HG03342 (cell line): ENCODE measurements at regions not wholly inside any gene's neighbourhood (a gene's known extent, or its start where the extent isn't known, plus 50 kb on each side); places are given as distances from the start of the nearest gene placed in this dataset.
"Not testable (repeated sequence)": the region's sequence is repeated elsewhere in the genome, so short reads cannot be mapped to it uniquely, and the experiment has no call there.

Experiments
- ATAC-seq: cut with Tn5 transposase; IDR thresholded peaks from one replicate; pipeline ENCODE4 v1.9.1; 2021; ENCODE audit warnings: mild to moderate bottlenecking, moderate library complexity; ENCODE audit not compliant: unreplicated experiment

DNA sequence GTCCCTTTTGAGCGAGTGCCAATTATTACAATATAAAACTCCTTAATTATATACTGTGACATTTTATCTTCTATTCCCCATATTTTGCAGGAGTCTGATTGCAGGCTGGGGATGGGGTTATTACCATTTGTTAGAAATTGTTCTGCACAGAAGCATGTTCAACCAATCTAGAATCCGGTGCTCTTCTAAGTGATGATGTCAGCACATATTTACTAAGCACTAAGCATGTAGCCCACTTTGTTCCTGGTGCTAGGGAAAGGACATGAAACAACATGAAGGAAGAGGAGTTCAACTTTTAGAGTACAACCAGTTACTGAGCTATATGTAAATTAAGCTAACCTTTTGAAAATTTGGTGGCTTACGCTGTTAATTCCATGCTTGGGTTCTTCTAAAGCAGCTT lies 52.8 kb upstream of the IL1RAPL2 start:
- ATAC-seq: no peak

DNA sequence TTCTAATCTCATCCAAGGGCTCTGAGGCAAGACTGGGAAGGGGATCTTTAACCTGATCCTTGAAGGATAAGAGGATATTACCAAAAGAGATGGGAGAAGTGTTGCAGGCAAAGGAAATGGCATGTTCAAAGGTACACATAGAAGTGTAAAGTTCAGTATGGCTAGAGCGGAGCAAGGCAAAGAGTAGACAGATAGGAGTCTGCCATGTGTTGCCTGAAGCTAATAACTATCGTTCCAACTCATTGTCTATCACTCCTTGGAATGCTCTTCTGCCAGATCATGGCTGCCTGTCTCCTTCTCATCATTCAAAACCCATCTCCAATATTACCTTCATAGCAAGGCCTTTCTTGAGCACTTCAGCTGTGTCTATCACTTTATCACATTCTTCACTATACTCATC lies 55.2 kb upstream of the IL1RAPL2 start:
- no peak for ATAC-seq

DNA sequence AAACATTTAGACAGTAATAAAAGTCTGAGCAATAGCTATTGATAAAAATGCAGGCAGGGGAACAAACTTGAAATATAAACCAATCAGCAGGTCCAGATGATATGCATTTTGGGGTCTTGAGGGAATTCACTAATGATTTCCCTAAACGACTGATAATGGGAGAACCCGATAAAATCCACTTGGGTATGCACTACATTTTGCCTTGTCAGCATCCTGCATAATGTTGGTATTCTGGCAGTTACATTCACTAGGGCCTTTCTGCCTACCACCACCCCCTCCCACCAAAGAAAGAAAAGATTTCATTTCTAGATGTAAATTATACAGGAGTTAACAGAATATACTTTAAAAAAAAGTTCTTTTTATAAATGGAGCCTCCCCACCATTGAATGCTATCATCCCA lies 63.5 kb upstream of the IL1RAPL2 start:
- ATAC-seq: no peak

DNA sequence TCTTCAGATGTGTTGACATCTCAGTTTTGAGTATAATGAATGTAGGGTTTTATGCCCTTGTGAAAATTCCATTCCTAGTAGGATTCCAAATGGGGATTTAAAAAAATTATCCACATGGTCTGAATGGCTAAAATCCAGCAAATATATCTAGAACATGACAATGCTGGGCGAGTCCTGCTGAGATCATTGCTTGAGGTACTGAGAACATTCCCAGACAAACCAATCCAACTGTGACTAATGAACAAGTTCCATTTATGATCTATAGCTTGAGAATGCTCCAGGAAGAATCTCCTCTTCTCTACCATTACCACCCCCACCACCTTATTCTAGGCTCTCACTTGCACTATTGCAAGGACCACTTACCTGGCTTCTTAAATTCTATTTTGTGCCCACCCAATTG lies 77.2 kb upstream of the IL1RAPL2 start:
- no peak for ATAC-seq

- ATAC-seq: no peak
Observed at GRCh38 chrX:104486691-104487090, 79.3 kb upstream of the IL1RAPL2 start.

GRCh38 chrX:104482757-104483156 lies 83.2 kb upstream of the IL1RAPL2 start:
- no peak for ATAC-seq

- ATAC-seq: no peak
Observed at GRCh38 chrX:104469771-104470170, 96.2 kb upstream of the IL1RAPL2 start.

DNA sequence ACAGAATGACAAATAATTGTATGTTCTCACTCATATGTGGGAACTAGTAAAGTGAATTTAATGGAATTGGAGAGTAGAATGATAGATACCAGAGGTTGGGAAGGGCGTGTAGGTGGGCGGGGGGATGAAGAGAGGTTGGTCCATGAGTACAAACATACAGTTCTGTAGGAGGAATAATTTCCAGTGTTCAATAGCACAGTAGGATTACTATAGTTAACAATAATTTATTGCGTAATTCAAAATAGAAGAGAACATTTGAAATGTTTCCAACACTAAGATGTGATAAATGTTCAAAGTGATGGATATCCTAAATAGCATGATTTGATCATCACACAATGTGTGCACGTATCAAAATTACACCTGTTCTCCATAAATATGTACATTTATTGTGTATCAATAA lies 106.2 kb upstream of the IL1RAPL2 start:
- no peak for ATAC-seq

DNA sequence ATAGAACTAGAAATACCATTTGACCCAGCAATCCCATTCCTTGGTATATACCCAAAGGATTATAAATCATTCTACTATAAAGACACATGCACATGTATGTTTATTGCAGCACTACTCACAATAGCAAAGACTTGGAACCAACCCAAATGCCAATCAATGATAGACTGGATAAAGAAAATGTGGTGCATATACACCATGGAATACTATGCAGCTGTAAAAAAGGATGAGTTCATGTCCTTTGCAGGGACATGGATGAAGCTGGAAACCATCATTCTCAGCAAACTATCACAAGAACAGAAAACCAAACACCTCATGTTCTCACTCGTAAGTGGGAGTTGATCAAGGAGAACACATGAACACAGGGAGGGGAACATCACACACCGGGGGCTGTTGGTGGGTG lies 108.9 kb upstream of the IL1RAPL2 start:
- not testable (repeated sequence) for ATAC-seq

GRCh38 chrX:104450316-104450715 lies 115.7 kb upstream of the IL1RAPL2 start:
- ATAC-seq: no peak

GRCh38 chrX:104445591-104445990 lies 120.4 kb upstream of the IL1RAPL2 start:
- ATAC-seq: no peak

DNA sequence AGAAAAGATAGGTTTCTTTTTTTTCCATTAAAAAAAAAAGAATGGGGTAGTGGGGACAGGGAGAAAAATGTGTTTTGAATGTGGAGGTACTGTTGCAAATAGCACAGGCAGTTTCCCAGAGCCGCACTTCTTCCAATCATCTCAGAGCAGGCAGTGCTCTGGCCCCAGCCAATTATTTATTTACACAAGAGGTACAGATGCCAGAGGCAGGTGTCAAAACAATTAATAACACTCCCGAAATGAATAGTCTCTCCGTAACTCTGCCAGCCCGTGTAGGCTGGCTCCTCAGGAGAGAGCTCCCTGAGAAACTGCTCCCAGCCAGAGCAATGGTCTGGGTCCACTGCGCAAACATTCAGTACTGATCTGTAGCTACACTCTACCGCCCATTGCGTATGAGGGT lies 130.8 kb upstream of the IL1RAPL2 start:
- no peak for ATAC-seq

DNA sequence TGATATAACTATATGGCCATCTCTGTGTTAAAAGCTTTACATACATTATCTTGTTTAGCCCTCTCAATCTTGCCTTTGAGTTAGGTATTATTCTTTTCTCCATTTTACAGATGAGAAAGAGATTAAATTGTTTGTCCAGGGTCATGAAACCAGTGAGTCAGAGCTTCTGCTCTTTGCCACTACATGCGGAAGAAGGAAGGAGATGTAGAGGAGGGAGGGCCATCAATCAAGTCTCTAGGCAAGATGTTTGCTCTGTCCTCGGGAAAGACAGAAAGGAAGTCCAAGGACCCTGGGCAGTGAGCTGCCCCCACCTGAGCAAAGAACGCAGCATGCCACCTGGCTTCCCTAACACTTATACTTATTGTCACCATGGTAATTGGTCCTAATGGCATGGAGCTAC lies 133.7 kb upstream of the IL1RAPL2 start:
- no peak for ATAC-seq

DNA sequence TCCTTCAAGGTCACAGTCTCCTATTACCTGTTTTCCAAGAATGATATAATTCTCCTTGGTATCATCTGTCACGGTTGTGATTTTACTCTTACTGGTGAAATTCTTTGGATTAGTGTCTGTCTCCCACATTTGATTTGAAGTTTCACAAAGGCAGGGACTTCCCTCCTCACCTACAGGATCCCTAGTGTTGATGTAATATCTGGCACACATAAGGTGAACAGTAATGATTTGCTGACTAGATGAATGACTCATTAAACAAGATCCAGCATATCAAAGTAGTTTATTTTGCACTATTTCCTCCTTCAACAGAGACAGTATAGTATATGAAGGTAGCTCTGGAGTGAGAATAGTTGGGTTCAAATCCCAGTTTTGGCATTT lies 135.3 kb upstream of the IL1RAPL2 start:
- ATAC-seq: no peak

GRCh38 chrX:104430072-104430741 lies 135.8 kb upstream of the IL1RAPL2 start:
- no peak for ATAC-seq

GRCh38 chrX:104428231-104428630 lies 137.8 kb upstream of the IL1RAPL2 start:
- no peak for ATAC-seq

DNA sequence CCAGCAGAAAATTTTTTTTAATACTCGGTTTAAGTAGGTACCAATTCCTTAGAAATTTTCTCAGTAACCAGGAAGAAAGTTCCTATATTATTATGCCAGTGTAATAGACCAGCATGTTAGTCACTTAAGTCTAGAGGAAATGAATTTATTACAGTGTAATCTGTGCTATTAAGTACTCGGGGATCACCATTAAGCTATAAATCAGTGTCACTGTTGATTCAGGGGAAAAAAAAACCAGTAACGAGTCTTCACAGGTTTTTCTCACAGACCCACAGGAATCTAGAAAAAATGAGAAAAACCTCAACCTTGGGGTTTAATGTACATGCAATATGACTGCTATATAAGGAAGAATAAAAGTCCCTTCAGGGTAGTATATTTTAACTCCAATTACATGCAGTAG lies 138.3 kb upstream of the IL1RAPL2 start:
- ATAC-seq: no peak

DNA sequence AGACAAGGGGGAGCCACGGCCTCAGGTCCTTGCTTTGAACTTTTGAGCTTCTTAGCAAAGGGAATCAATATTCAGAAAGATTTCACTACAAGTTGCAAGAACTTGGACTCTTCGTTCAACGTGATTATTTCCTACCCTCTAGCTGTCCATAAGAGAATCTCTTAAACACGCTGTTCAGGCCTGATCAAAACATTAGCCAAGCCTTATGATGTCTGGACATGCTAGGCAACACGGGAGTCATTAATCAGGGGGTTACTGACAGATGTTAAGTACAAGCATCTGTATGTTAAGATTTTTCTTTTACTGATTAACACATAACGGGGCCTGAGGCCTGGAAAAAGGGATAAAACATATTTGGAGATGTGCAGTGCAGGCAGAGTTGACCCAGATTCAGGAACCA lies 138.9 kb upstream of the IL1RAPL2 start:
- ATAC-seq: no peak

GRCh38 chrX:104420907-104421306 lies 145.1 kb upstream of the IL1RAPL2 start:
- ATAC-seq: no peak

GRCh38 chrX:104419926-104420325 lies 146.1 kb upstream of the IL1RAPL2 start:
- ATAC-seq: no peak

DNA sequence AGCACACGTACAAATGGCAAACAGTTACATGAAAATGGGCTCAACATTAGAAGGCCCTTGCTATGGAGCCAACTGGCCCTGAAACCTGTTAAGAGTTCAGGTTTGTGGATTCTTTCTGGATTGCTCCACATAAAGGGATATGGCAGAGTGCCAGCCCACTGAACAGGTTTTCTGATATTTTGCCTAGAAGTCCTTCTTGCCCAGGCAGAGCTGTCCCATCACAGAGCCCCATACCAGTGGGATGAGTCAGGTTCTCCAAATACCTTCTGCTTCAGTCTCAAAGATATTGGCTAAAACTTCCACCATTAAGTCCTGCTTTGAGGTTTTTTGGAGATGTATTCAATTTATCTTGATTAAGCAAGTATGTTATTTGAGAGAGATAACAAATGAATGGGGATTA lies 146.8 kb upstream of the IL1RAPL2 start:
- no peak for ATAC-seq

GRCh38 chrX:104411800-104412199 lies 154.2 kb upstream of the IL1RAPL2 start:
- no peak for ATAC-seq

- ATAC-seq: no peak
Observed at GRCh38 chrX:104400387-104400786, 145.7 kb upstream of the ESX1 start.
